Trophoblast cell (in vitro differentiated cells and primary cell): ENCODE measurements at regions not wholly inside any gene's neighbourhood (a gene's known extent, or its start where the extent isn't known, plus 50 kb on each side); places are given as distances from the start of the nearest gene placed in this dataset.

Experiments used
- DNase-seq, 2 donors: peaks; one replicate each; pipeline ENCODE4 v3.0.0-alpha.2; 2016
- H2AFZ ChIP-seq: 2 replicates; pipeline ENCODE4 v1.6.1; 2013; ENCODE audit warnings: low read length, moderate library complexity, mild to moderate bottlenecking; ENCODE audit not compliant: insufficient read depth, poor library complexity
- H2AK5ac ChIP-seq: 2 replicates; pipeline ENCODE4 v1.6.1; 2013; ENCODE audit warnings: mild to moderate bottlenecking, low read length
- H2BK120ac ChIP-seq: 2 replicates; pipeline ENCODE4 v1.6.1; 2013; ENCODE audit warnings: low read length, mild to moderate bottlenecking, moderate library complexity; ENCODE audit not compliant: insufficient read depth, poor library complexity
- H2BK12ac ChIP-seq: 2 replicates; pipeline ENCODE4 v1.6.1; 2013; ENCODE audit warnings: mild to moderate bottlenecking, low read length, moderate library complexity
- H2BK5ac ChIP-seq: 2 replicates; pipeline ENCODE4 v1.6.1; 2013; ENCODE audit warnings: low read length, low read depth, moderate library complexity, mild to moderate bottlenecking; ENCODE audit not compliant: poor library complexity
- H3K14ac ChIP-seq: 2 replicates; pipeline ENCODE4 v1.6.1; 2013; ENCODE audit warnings: mild to moderate bottlenecking, low read length
- H3K18ac ChIP-seq: 2 replicates; pipeline ENCODE4 v1.6.1; 2013; ENCODE audit warnings: mild to moderate bottlenecking, low read length
- H3K23ac ChIP-seq: 2 replicates; pipeline ENCODE4 v1.6.1; 2013; ENCODE audit warnings: low read length
- H3K27ac ChIP-seq: 2 replicates; pipeline ENCODE4 v1.5.1; 2013; ENCODE audit warnings: low read depth, mild to moderate bottlenecking, inconsistent platforms, low read length, moderate library complexity
- H3K27me3 ChIP-seq: 2 replicates; pipeline ENCODE4 v1.6.1; 2013; ENCODE audit warnings: inconsistent platforms, mild to moderate bottlenecking, low read length, moderate library complexity; ENCODE audit not compliant: insufficient read depth
- H3K36me3 ChIP-seq, 2 experiments: 1 replicate in 1 of 2; 2 replicates in 1 of 2; pipeline ENCODE4 v1.6.1; 2013; ENCODE audit warnings: low read length in 2 of 2, mild to moderate bottlenecking in 2 of 2, moderate library complexity in 1 of 2; ENCODE audit not compliant: insufficient read depth in 2 of 2, control insufficient read depth in 1 of 2
- H3K4ac ChIP-seq: 2 replicates; pipeline ENCODE4 v1.6.1; 2013; ENCODE audit warnings: low read depth, mild to moderate bottlenecking, low read length, moderate library complexity
- H3K4me1 ChIP-seq, 2 experiments: 1 replicate in 1 of 2; 2 replicates in 1 of 2; pipeline ENCODE4 v1.6.1; 2013; ENCODE audit warnings: low read length in 2 of 2, mild to moderate bottlenecking in 2 of 2, moderate library complexity in 1 of 2; ENCODE audit not compliant: insufficient read depth in 2 of 2, control insufficient read depth in 1 of 2
- H3K4me2 ChIP-seq: 2 replicates; pipeline ENCODE4 v1.6.1; 2013; ENCODE audit warnings: inconsistent platforms, mild to moderate bottlenecking, low read length, moderate library complexity
- H3K4me3 ChIP-seq: 2 replicates; pipeline ENCODE4 v1.5.1; 2013; ENCODE audit warnings: mild to moderate bottlenecking, low read depth, low read length, inconsistent platforms
- H3K79me1 ChIP-seq: one replicate; pipeline ENCODE4 v1.6.1; 2013; ENCODE audit warnings: low read length
- H3K79me2 ChIP-seq: 2 replicates; pipeline ENCODE4 v1.6.1; 2013; ENCODE audit warnings: low read length, mild to moderate bottlenecking; ENCODE audit not compliant: control insufficient read depth, insufficient read depth, poor library complexity
- H3K9ac ChIP-seq: 2 replicates; pipeline ENCODE4 v1.6.1; 2013; ENCODE audit warnings: mild to moderate bottlenecking, low read length
- H3K9me3 ChIP-seq: 2 replicates; pipeline ENCODE4 v1.6.1; 2013; ENCODE audit warnings: low read depth, mild to moderate bottlenecking, control low read depth, inconsistent platforms, low read length; ENCODE audit not compliant: insufficient read depth
- H4K12ac ChIP-seq: 2 replicates; pipeline ENCODE4 v1.6.1; 2013; ENCODE audit warnings: low read depth, mild to moderate bottlenecking, low read length, moderate library complexity
- H4K8ac ChIP-seq: 2 replicates; pipeline ENCODE4 v1.6.1; 2013; ENCODE audit warnings: low read depth, mild to moderate bottlenecking, low read length, moderate library complexity
- H4K91ac ChIP-seq: one replicate; pipeline ENCODE4 v1.6.1; 2013; ENCODE audit warnings: low read depth, mild to moderate bottlenecking, low read length, moderate library complexity
- WGBS: extraction: QIAGEN DNeasy Blood & Tissue Kit; methylation state at CpG from one replicate; pipeline ENCODE4 v1.1.7; 2013; ENCODE audit warnings: missing lambda C conversion rate; ENCODE audit not compliant: insufficient read length, insufficient coverage; ENCODE audit errors: extremely low coverage; 5-methylcytosine and 5-hydroxymethylcytosine counted together

DNA sequence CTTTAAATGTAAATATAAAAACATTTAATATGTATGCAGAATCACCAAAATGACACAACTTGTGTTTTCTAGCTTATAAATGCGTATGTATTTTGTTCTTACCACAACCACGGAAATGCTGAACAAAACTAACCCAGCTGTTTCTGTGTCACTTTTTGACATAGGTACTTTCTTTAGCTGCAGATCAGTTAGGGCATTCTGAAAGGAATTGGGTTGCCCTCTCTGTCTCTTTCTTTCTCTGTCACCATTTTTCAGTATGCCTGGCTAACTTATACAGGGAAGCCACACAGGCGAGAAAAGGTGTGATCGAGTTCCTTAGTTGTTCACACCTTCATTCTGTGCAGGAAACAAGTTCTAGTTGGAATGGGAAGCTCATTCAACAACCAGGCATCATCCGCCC is 72.6 kb upstream of the ARGLU1 start:
- H2AFZ ChIP-seq, result no peak overlapping the region
- no CpG with 5 or more reads among the region's 5 CpGs for WGBS
- H3K4me2 ChIP-seq, result no peak overlapping the region

DNA sequence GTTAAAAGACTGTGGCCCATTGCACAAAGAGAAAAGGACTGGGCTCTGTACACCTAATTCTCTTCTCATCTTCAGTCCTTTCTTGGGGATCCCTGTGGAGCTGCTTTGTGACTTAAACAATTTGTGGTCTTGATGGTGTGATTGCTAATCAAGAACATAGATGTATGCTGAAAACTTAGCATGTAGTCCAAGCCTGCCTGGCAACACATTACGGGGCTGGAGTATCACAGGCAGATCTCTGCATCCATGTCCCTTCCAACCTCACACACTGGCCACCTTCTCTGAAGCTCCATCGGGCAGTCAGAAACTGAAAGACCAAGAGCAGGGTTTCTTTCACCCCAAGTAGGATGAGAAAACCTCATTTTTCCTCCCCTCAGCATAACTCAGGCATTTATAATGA is 69.6 kb upstream of the ARGLU1 start:
- no peak overlapping the region for H2BK120ac ChIP-seq
- H3K9ac ChIP-seq, result no peak overlapping the region

More for the DNA sequence above, 72.6 kb upstream of the ARGLU1 start:
- no peaks in the 10 kb centered on the region for H3K36me3 ChIP-seq
- H2BK120ac ChIP-seq, result no peak overlapping the region
- no peaks in the 10 kb centered on the region for H3K79me1 ChIP-seq
- no peak overlapping the region for H3K9ac ChIP-seq
- no peaks in the 10 kb centered on the region for H3K4me1 ChIP-seq
- H3K9me3 ChIP-seq, result no peaks in the 10 kb centered on the region
- H2BK5ac ChIP-seq, result no peak overlapping the region
- H3K4me3 ChIP-seq, result no peak overlapping the region
- H3K27ac ChIP-seq, result no peak overlapping the region
- H3K23ac ChIP-seq, result no peak overlapping the region
- no peak overlapping the region for H3K18ac ChIP-seq
- no peaks in the 10 kb centered on the region for H3K79me2 ChIP-seq
- no peak overlapping the region for H4K12ac ChIP-seq
- H3K14ac ChIP-seq, result no peak overlapping the region
- H2AK5ac ChIP-seq, result no peak overlapping the region
- no peaks in the 10 kb centered on the region for H3K27me3 ChIP-seq
- no peak overlapping the region for H4K91ac ChIP-seq
- H2BK12ac ChIP-seq, result no peak overlapping the region
- no peak for DNase-seq
- H3K4ac ChIP-seq, result no peak overlapping the region
- no peak overlapping the region for H4K8ac ChIP-seq

DNA sequence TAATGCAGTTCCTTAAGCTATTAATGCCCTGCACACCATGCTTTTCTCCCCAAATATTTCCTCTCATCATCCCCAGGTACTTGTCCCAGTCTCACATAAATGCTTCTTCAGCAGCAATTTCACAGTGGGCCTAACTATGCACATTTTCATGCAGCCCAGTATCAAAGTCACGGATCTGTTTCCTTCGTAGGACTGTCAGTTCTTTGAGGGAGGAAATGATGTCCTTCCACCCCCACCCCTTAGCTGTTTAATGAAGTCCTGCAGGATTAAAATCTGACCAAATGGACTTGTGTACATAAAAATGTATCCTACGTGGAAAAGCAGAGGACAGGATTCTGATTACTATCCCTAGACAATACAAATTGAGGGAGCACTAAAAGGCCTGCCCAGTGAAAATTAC is 68.6 kb upstream of the ARGLU1 start:
- Histone ChIP-seq H3K27me3 (no peaks in the 10 kb centered on the region), H2AFZ (no peak overlapping the region), H3K4me1 (peaks cover 3 to 5% of the 10 kb centered on the region in 2 experiments), H2BK12ac (no peak overlapping the region), H3K36me3 (no peaks in the 10 kb centered on the region), H3K9me3 (no peaks in the 10 kb centered on the region), H3K4me3 (no peak overlapping the region), H2AK5ac (no peak overlapping the region), H2BK5ac (no peak overlapping the region), H3K18ac (no peak overlapping the region), H3K79me1 (no peaks in the 10 kb centered on the region), H3K14ac (no peak overlapping the region), H3K27ac (no peak overlapping the region), H4K12ac (no peak overlapping the region), H3K4me2 (no peak overlapping the region), H3K23ac (no peak overlapping the region), H4K91ac (no peak overlapping the region), H2BK120ac (no peak overlapping the region), H3K4ac (no peak overlapping the region), H3K79me2 (no peaks in the 10 kb centered on the region), H4K8ac (no peak overlapping the region), H3K9ac (no peak overlapping the region)
- DNase-seq, result no peak
- WGBS, result no CpG with 5 or more reads among the region's 3 CpGs

More for the DNA sequence above, 69.6 kb upstream of the ARGLU1 start:
- Histone ChIP-seq H2AFZ (no peak overlapping the region), H3K4me1 (peaks cover 3 to 5% of the 10 kb centered on the region in 2 experiments), H3K4me2 (no peak overlapping the region), H3K4me3 (no peak overlapping the region), H3K27ac (no peak overlapping the region), H4K8ac (no peak overlapping the region), H2BK5ac (no peak overlapping the region), H3K79me1 (no peaks in the 10 kb centered on the region), H3K4ac (no peak overlapping the region), H3K18ac (no peak overlapping the region), H3K23ac (no peak overlapping the region), H4K91ac (no peak overlapping the region), H2BK12ac (no peak overlapping the region), H3K9me3 (no peaks in the 10 kb centered on the region), H2AK5ac (no peak overlapping the region), H3K27me3 (no peaks in the 10 kb centered on the region), H4K12ac (no peak overlapping the region), H3K79me2 (no peaks in the 10 kb centered on the region), H3K36me3 (no peaks in the 10 kb centered on the region), H3K14ac (no peak overlapping the region)
- WGBS, result no CpG with 5 or more reads among the region's 2 CpGs
- no peak for DNase-seq

DNA sequence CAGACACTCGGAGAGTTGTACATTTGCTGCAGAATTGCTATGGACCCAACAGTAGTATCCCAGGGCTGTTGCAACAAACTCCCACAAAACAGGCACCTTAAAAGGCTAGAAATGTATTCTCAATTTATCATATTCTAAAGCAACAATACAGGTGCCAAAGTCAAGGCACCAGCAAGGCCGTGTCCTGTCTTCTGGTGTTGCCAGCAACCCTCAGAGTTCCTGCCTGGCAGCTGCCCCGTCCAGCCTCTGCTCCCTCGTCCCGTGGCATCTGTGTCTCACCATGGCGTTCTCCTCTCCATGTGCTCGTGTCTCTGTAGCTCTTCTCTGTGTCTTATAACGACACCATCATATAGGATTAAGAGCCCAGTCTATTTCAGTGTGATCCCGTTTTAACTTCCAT is 67.7 kb upstream of the ARGLU1 start:
- Histone ChIP-seq H3K4me2 (no peak overlapping the region), H3K27me3 (no peaks in the 10 kb centered on the region), H2AK5ac (no peak overlapping the region), H2BK5ac (no peak overlapping the region), H3K4me3 (no peak overlapping the region), H3K27ac (no peak overlapping the region), H3K18ac (no peak overlapping the region), H2BK12ac (no peak overlapping the region), H3K79me2 (no peaks in the 10 kb centered on the region), H2AFZ (no peak overlapping the region), H3K23ac (no peak overlapping the region), H4K91ac (no peak overlapping the region), H4K12ac (no peak overlapping the region), H3K36me3 (no peaks in the 10 kb centered on the region), H2BK120ac (no peak overlapping the region), H3K4me1 (peaks cover 3 to 5% of the 10 kb centered on the region in 2 experiments), H3K4ac (no peak overlapping the region), H3K9ac (no peak overlapping the region), H4K8ac (no peak overlapping the region), H3K79me1 (no peaks in the 10 kb centered on the region), H3K9me3 (no peaks in the 10 kb centered on the region), H3K14ac (no peak overlapping the region)
- DNase-seq, result no peak
- WGBS, result no CpG with 5 or more reads among the region's 9 CpGs
